ENCODE measurements at regions not wholly inside any gene's neighbourhood (a gene's known extent, or its start where the extent isn't known, plus 50 kb on each side); places are given as distances from the start of the nearest gene placed in this dataset.

- peaks cover 4 to 6% of the 10 kb centered on the region in 2 donors for H3K4me1 ChIP-seq
- TF ChIP-seq POLR2A (IDR thresholded peaks at IDR 0.05), result no peak
- TF ChIP-seq, protein P1, sequence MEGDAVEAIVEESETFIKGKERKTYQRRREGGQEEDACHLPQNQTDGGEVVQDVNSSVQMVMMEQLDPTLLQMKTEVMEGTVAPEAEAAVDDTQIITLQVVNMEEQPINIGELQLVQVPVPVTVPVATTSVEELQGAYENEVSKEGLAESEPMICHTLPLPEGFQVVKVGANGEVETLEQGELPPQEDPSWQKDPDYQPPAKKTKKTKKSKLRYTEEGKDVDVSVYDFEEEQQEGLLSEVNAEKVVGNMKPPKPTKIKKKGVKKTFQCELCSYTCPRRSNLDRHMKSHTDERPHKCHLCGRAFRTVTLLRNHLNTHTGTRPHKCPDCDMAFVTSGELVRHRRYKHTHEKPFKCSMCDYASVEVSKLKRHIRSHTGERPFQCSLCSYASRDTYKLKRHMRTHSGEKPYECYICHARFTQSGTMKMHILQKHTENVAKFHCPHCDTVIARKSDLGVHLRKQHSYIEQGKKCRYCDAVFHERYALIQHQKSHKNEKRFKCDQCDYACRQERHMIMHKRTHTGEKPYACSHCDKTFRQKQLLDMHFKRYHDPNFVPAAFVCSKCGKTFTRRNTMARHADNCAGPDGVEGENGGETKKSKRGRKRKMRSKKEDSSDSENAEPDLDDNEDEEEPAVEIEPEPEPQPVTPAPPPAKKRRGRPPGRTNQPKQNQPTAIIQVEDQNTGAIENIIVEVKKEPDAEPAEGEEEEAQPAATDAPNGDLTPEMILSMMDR (IDR thresholded peaks at IDR 0.05 in 4 of 5, conservative IDR thresholded peaks at IDR 0.05 in 1 of 5), result no peak
- H3K36me3 ChIP-seq, result no peaks in the 10 kb centered on the region
- H3K9me3 ChIP-seq, result no peaks in the 10 kb centered on the region
- ATAC-seq (no peak), DNase-seq (no peak)
- intact Hi-C loops (cut with DNase I; ENCODE audit: low total_unique reads), result no loop called here
- no peak overlapping the region for H3K27ac ChIP-seq
- no peaks in the 10 kb centered on the region for H3K27me3 ChIP-seq
- in situ Hi-C loops (cut with MboI; ENCODE audit: low sequenced_read_pairs in 4 of 4), result no loop called here
- no peak overlapping the region for H3K4me3 ChIP-seq
Measured at GRCh38 chr11:104320956-104321355, 157.0 kb upstream of the PDGFD start.

DNA sequence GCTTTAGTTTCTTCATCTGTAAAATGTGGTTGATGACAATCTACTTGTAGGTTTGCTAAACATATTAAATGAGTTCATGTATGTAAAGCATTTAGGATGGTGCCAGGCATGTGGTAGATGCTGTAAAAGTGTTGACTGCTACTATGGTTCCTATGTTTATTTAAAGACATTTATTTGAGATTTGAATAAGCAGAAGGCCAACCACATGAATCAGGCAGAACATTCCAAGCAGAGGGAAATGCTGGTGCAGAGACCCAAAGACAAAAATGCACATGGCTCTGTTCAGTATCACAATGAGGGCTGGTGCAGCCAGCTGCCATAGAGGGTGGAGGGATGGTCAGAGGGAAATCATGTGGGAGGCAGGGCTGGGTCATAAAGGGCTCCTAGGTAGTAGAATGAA lies 156.2 kb upstream of the PDGFD start:
- H3K27me3 ChIP-seq, result no peaks in the 10 kb centered on the region
- ATAC-seq, result no peak
- intact Hi-C loops (cut with DNase I; ENCODE audit: low total_unique reads), result no loop called here

GRCh38 chr11:104319396-104319795 lies 155.4 kb upstream of the PDGFD start:
- TF ChIP-seq, protein P1 (IDR thresholded peaks at IDR 0.05 in 4 of 5, conservative IDR thresholded peaks at IDR 0.05 in 1 of 5), result no peak
- TF ChIP-seq POLR2A (IDR thresholded peaks at IDR 0.05), result no peak
- no peaks in the 10 kb centered on the region for H3K36me3 ChIP-seq

More for the DNA sequence above, 156.2 kb upstream of the PDGFD start:
- Histone ChIP-seq H3K9me3 (no peaks in the 10 kb centered on the region), H3K4me3 (no peak overlapping the region), H3K36me3 (no peaks in the 10 kb centered on the region), H3K27ac (no peak overlapping the region), H3K4me1 (peaks cover 4 to 6% of the 10 kb centered on the region in 2 donors)
- TF ChIP-seq POLR2A (IDR thresholded peaks at IDR 0.05), result no peak
- TF ChIP-seq, protein P1 (IDR thresholded peaks at IDR 0.05 in 4 of 5, conservative IDR thresholded peaks at IDR 0.05 in 1 of 5), result no peak
- no peak for DNase-seq
- in situ Hi-C loops (cut with MboI; ENCODE audit: low sequenced_read_pairs in 4 of 4), result no loop called here

DNA sequence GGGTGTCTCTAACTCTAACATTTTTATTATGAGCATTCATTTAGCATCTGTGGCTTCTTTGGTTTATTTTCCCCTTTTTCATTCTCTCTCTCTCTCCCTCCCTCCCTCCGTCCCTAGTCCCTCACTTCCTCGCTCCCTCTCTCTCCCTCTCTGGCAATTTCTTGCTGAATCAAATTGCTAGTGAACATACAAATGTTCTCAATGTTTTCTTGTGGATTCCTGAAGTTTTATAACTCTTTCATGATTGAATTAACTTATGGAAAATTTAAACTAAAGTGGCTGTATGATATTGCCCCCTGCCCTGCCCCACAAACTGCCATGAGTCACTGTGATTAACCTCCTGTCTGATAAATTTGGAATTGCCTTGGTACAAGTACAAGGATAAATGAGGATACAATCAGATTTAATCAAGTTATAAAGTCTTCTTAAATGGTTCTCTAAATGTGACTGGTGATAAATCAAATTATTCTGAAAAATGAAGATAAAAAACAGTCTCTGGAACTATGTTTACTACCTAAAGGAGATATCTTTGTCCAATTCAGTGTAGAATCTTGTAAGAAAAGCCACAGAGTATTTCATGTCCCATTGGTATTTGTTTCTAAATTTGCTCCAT lies 143.0 kb upstream of the PDGFD start:
- H3K36me3 ChIP-seq, result no peaks in the 10 kb centered on the region
- H3K27ac ChIP-seq, result no peak overlapping the region
- intact Hi-C loops (cut with DNase I; ENCODE audit: low total_unique reads) (no loop called here), in situ Hi-C loops (cut with MboI; ENCODE audit: low sequenced_read_pairs in 4 of 4) (no loop called here)
- no peak for ATAC-seq
- no peaks in the 10 kb centered on the region for H3K9me3 ChIP-seq
- H3K4me1 ChIP-seq, result no peaks in the 10 kb centered on the region
- no peaks in the 10 kb centered on the region for H3K27me3 ChIP-seq
- no peak for DNase-seq
- TF ChIP-seq, protein P1 (IDR thresholded peaks at IDR 0.05 in 4 of 5, conservative IDR thresholded peaks at IDR 0.05 in 1 of 5), result no peak
- TF ChIP-seq POLR2A (IDR thresholded peaks at IDR 0.05), result no peak
- no peak overlapping the region for H3K4me3 ChIP-seq

More at GRCh38 chr11:104319396-104319795, 155.4 kb upstream of the PDGFD start:
- H3K4me3 ChIP-seq, result no peak overlapping the region
- intact Hi-C loops (cut with DNase I; ENCODE audit: low total_unique reads), result no loop called here
- no peak for ATAC-seq
- H3K27ac ChIP-seq, result no peak overlapping the region
- in situ Hi-C loops (cut with MboI; ENCODE audit: low sequenced_read_pairs in 4 of 4), result no loop called here
- no peaks in the 10 kb centered on the region for H3K9me3 ChIP-seq
- peaks cover 4 to 6% of the 10 kb centered on the region in 2 donors for H3K4me1 ChIP-seq
- H3K27me3 ChIP-seq, result no peaks in the 10 kb centered on the region
- DNase-seq, result no peak

- no peaks in the 10 kb centered on the region for H3K27me3 ChIP-seq
- H3K4me1 ChIP-seq, result no peaks in the 10 kb centered on the region
- no peaks in the 10 kb centered on the region for H3K36me3 ChIP-seq
- in situ Hi-C loops (cut with MboI; ENCODE audit: low sequenced_read_pairs in 4 of 4), result no loop called here
- no peak overlapping the region for H3K4me3 ChIP-seq
- no peak for TF ChIP-seq POLR2A (IDR thresholded peaks at IDR 0.05)
- TF ChIP-seq, protein P1 (IDR thresholded peaks at IDR 0.05 in 4 of 5, conservative IDR thresholded peaks at IDR 0.05 in 1 of 5), result no peak
- DNase-seq (no peak), ATAC-seq (no peak)
- intact Hi-C loops (cut with DNase I; ENCODE audit: low total_unique reads), result no loop called here
- H3K9me3 ChIP-seq, result no peaks in the 10 kb centered on the region
- no peak overlapping the region for H3K27ac ChIP-seq
Measured at GRCh38 chr11:104301776-104302175, 137.8 kb upstream of the PDGFD start.
